Chondrocyte (in vitro differentiated cells): ENCODE measurements at regions not wholly inside any gene's neighbourhood (a gene's known extent, or its start where the extent isn't known, plus 50 kb on each side); places are given as distances from the start of the nearest gene placed in this dataset.

ENCODE experiments used
- DNase-seq: peaks from one replicate; pipeline ENCODE4 v3.0.0; 2021; ENCODE audit warnings: mixed read lengths, low spot score
- H3K27ac Mint-ChIP-seq: one replicate; pipeline ENCODE4 v1.8.0; 2021; ENCODE audit warnings: mild to moderate bottlenecking, moderate library complexity, mixed read lengths; ENCODE audit not compliant: unreplicated experiment
- H3K27me3 Mint-ChIP-seq: 2 replicates; pipeline ENCODE4 v1.8.0; 2021; ENCODE audit warnings: low read depth, mixed read lengths
- H3K36me3 Mint-ChIP-seq: 2 replicates; pipeline ENCODE4 v1.8.0; 2021; ENCODE audit warnings: low read depth, mixed read lengths
- H3K4me1 Mint-ChIP-seq: 2 replicates; pipeline ENCODE4 v1.8.0; 2021; ENCODE audit warnings: low read depth, mild to moderate bottlenecking, mixed read lengths
- H3K4me3 Mint-ChIP-seq: one replicate; pipeline ENCODE4 v1.8.0; 2021; ENCODE audit warnings: mild to moderate bottlenecking, moderate library complexity, mixed read lengths; ENCODE audit not compliant: unreplicated experiment
- H3K9me3 Mint-ChIP-seq: 2 replicates; pipeline ENCODE4 v1.8.0; 2021; ENCODE audit warnings: low read depth, mixed read lengths
- CTCF ChIP-seq: fragments of 200-600 bp; sonication (generic); IDR thresholded peaks from 2 replicates; pipeline ENCODE4 v1.5.0; 2021; ENCODE audit warnings: antibody characterized with exemption, mild to moderate bottlenecking, moderate library complexity

GRCh38 chr7:20513897-20514296, 101.6 kb upstream of the ABCB5 start:
- H3K36me3 Mint-ChIP-seq: no peaks in the 10 kb centered on the region
- peaks cover 4% of the 10 kb centered on the region for H3K27me3 Mint-ChIP-seq
- DNase-seq: no peak
- H3K4me3 Mint-ChIP-seq: no peak overlapping the region
- no peaks in the 10 kb centered on the region for H3K9me3 Mint-ChIP-seq
- peaks cover 4% of the 10 kb centered on the region for H3K4me1 Mint-ChIP-seq
- TF ChIP-seq CTCF: no peak
- no peak overlapping the region for H3K27ac Mint-ChIP-seq

- no peak for TF ChIP-seq CTCF
- no peak overlapping the region for H3K27ac Mint-ChIP-seq
- no peak overlapping the region for H3K4me3 Mint-ChIP-seq
- no peaks in the 10 kb centered on the region for H3K36me3 Mint-ChIP-seq
- no peak for DNase-seq
- peaks cover 2% of the 10 kb centered on the region for H3K27me3 Mint-ChIP-seq
- H3K4me1 Mint-ChIP-seq: peaks cover 4% of the 10 kb centered on the region
- H3K9me3 Mint-ChIP-seq: no peaks in the 10 kb centered on the region
These were observed 101.1 kb upstream of the ABCB5 start for GRCh38 chr7:20514364-20514763.

- H3K9me3 Mint-ChIP-seq: peaks cover 11% of the 10 kb centered on the region
- DNase-seq: no peak
- H3K4me3 Mint-ChIP-seq: no peak overlapping the region
- no peaks in the 10 kb centered on the region for H3K4me1 Mint-ChIP-seq
- no peak overlapping the region for H3K27ac Mint-ChIP-seq
- no peaks in the 10 kb centered on the region for H3K36me3 Mint-ChIP-seq
- no peak for TF ChIP-seq CTCF
- H3K27me3 Mint-ChIP-seq: no peaks in the 10 kb centered on the region
These were observed 95.8 kb upstream of the ABCB5 start for GRCh38 chr7:20519645-20520044.

GRCh38 chr7:20520530-20520929, 94.9 kb upstream of the ABCB5 start:
- Mint-ChIP-seq H3K4me3 (no peak overlapping the region), H3K27me3 (no peaks in the 10 kb centered on the region), H3K36me3 (no peaks in the 10 kb centered on the region), H3K27ac (no peak overlapping the region), H3K9me3 (peaks cover 11% of the 10 kb centered on the region), H3K4me1 (no peaks in the 10 kb centered on the region)
- DNase-seq: no peak
- TF ChIP-seq CTCF: no peak

GRCh38 chr7:20521243-20521642, 94.2 kb upstream of the ABCB5 start:
- no peak for DNase-seq
- Mint-ChIP-seq H3K9me3 (peaks cover 11% of the 10 kb centered on the region), H3K4me3 (no peak overlapping the region), H3K4me1 (no peaks in the 10 kb centered on the region), H3K27me3 (no peaks in the 10 kb centered on the region), H3K36me3 (no peaks in the 10 kb centered on the region), H3K27ac (no peak overlapping the region)
- no peak for TF ChIP-seq CTCF
